ENCODE measurements at regions not wholly inside any gene's neighbourhood (a gene's known extent, or its start where the extent isn't known, plus 50 kb on each side); places are given as distances from the start of the nearest gene placed in this dataset.

DNA sequence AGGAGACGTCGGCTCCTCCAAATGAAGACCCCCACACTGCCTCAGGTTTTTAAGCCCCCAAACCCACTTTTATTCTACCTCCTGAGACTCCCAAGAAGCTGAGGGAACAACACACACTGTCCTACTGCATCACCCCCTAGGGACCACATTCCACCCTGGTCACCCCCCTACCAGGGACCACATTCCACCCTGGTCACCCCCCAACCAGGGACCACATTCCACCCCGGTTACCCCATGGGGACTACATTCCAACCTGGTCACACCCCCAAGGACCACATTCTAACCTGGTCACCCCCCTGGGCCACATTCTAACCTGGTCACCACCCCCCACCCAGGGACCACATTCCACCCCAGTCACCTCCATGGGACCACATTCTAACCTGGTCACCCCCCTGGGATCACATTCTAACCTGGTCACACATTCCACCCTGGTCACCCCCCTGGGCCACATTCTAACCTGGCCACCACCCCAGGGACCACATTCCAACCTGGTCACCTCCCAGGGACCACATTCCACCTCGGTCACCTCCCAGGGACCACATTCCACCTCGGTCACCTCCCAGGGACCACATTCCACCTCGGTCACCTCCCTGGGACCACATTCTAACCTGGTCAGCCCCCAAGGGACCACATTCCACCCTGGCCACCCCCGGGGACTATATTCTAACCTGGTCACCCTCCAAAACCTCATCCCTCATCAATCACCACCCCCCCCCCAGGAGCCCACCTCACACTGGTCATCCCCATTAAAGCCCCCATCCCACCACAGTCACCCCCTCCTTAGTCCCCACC lies 587.6 kb downstream of the NPHP4 start:
- TF ChIP-seq TAF1 (IDR thresholded peaks at IDR 0.05; ENCODE audit: borderline replicate concordance, insufficient read depth, low read length) (no peak), POLR2AphosphoS5 (IDR thresholded peaks at IDR 0.05; ENCODE audit: low read depth, low read length) (no peak), FOXP2 (optimal IDR thresholded peaks at IDR 0.05; ENCODE audit: borderline replicate concordance, extremely low read depth, extremely low read length, insufficient read depth) (no peak), REST (IDR thresholded peaks at IDR 0.05; ENCODE audit: insufficient read depth in 1 of 2, low read depth in 2 of 2, low read length in 2 of 2) (no peak), SIN3A (IDR thresholded peaks at IDR 0.05; ENCODE audit: borderline replicate concordance, insufficient read depth, low read length) (no peak)

GRCh38 chr1:5403935-5404334 lies 588.3 kb downstream of the NPHP4 start:
- TF ChIP-seq FOXP2 (optimal IDR thresholded peaks at IDR 0.05; ENCODE audit: borderline replicate concordance, extremely low read depth, extremely low read length, insufficient read depth) (no peak), SIN3A (IDR thresholded peaks at IDR 0.05; ENCODE audit: borderline replicate concordance, insufficient read depth, low read length) (no peak)

DNA sequence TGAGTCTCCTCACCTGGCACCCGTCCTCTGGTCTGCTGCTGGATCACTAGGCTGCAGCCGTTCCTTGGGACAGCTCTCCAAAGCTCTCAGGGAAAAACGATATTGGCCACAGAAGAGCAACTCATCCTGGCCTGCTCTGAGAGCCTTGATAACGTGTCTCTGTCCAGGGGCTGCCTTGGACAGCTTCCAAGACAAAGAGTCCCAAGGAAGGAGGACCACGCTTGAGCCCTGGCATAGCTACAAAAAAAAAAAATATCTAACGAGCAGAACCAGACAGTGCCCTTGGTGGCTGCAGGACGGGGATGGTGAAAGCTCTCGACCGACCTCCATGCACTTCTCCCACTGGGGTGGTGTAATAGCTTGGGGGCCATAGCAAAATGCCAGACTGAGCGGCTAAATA lies 589.6 kb downstream of the NPHP4 start:
- TF ChIP-seq REST (IDR thresholded peaks at IDR 0.05; ENCODE audit: insufficient read depth in 1 of 2, low read depth in 2 of 2, low read length in 2 of 2): peak in 1 of 2 experiments; percentile 40; a peak in 1 of 4 replicates
- TF ChIP-seq FOXP2 (optimal IDR thresholded peaks at IDR 0.05; ENCODE audit: borderline replicate concordance, extremely low read depth, extremely low read length, insufficient read depth): no peak
- no peak for TF ChIP-seq TAF1 (IDR thresholded peaks at IDR 0.05; ENCODE audit: borderline replicate concordance, insufficient read depth, low read length)
- no peak for TF ChIP-seq POLR2AphosphoS5 (IDR thresholded peaks at IDR 0.05; ENCODE audit: low read depth, low read length)
- TF ChIP-seq SIN3A (IDR thresholded peaks at IDR 0.05; ENCODE audit: borderline replicate concordance, insufficient read depth, low read length): no peak

- no peak for TF ChIP-seq REST (IDR thresholded peaks at IDR 0.05; ENCODE audit: insufficient read depth in 1 of 2, low read depth in 2 of 2, low read length in 2 of 2)
- no peak for TF ChIP-seq TAF1 (IDR thresholded peaks at IDR 0.05; ENCODE audit: borderline replicate concordance, insufficient read depth, low read length)
- TF ChIP-seq FOXP2 (optimal IDR thresholded peaks at IDR 0.05; ENCODE audit: borderline replicate concordance, extremely low read depth, extremely low read length, insufficient read depth): no peak
- no peak for TF ChIP-seq POLR2AphosphoS5 (IDR thresholded peaks at IDR 0.05; ENCODE audit: low read depth, low read length)
- no peak for TF ChIP-seq SIN3A (IDR thresholded peaks at IDR 0.05; ENCODE audit: borderline replicate concordance, insufficient read depth, low read length)
Measured at GRCh38 chr1:5399771-5400170, 592.5 kb downstream of the NPHP4 start.

DNA sequence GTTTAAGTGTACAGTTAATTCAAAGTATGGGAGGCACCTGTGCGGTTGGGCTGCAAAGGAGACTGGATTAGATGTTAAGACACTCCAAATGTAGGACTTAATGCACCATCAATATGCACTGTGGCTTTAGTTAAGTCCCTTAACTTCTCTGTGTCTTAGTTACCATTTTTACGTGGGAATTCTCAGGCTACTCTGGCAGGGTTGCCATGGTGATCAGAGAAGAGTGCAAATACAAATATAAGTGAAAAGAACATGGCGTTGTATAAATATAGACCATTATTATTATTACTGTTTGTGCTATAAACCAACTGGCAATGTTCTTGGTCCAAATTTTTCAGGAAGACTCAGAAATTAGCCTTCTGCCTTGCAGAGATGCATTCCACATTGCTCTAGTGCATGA lies 595.6 kb downstream of the NPHP4 start:
- TF ChIP-seq FOXP2 (optimal IDR thresholded peaks at IDR 0.05; ENCODE audit: borderline replicate concordance, extremely low read depth, extremely low read length, insufficient read depth): no peak
- TF ChIP-seq TAF1 (IDR thresholded peaks at IDR 0.05; ENCODE audit: borderline replicate concordance, insufficient read depth, low read length): no peak
- no peak for TF ChIP-seq SIN3A (IDR thresholded peaks at IDR 0.05; ENCODE audit: borderline replicate concordance, insufficient read depth, low read length)
- no peak for TF ChIP-seq POLR2AphosphoS5 (IDR thresholded peaks at IDR 0.05; ENCODE audit: low read depth, low read length)
- no peak for TF ChIP-seq REST (IDR thresholded peaks at IDR 0.05; ENCODE audit: insufficient read depth in 1 of 2, low read depth in 2 of 2, low read length in 2 of 2)

Measured in PFSK-1 (cell line).